ENCODE measurements at regions not wholly inside any gene's neighbourhood (a gene's known extent, or its start where the extent isn't known, plus 50 kb on each side); places are given as distances from the start of the nearest gene placed in this dataset.

DNA sequence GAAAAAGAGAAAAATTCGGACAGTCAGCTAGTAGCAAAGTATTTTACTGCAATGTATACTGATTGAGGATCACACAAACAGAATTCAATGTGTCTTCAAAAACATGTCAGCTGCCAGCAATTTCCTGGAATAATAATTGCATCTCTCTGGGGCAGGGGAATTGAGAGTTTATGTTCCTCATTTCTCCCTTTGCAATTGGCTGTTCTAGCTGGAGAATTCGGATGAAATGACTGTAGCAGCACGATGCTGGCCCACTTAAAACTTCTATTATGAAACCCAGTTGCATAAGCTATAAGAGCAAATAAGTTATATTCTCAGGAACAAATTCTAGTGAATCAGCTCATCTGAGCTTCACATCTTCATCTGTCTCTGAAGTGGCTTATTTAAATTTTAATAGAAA, 99.9 kb upstream of the CPEB2 start (continued):
- TF ChIP-seq, protein P1, sequence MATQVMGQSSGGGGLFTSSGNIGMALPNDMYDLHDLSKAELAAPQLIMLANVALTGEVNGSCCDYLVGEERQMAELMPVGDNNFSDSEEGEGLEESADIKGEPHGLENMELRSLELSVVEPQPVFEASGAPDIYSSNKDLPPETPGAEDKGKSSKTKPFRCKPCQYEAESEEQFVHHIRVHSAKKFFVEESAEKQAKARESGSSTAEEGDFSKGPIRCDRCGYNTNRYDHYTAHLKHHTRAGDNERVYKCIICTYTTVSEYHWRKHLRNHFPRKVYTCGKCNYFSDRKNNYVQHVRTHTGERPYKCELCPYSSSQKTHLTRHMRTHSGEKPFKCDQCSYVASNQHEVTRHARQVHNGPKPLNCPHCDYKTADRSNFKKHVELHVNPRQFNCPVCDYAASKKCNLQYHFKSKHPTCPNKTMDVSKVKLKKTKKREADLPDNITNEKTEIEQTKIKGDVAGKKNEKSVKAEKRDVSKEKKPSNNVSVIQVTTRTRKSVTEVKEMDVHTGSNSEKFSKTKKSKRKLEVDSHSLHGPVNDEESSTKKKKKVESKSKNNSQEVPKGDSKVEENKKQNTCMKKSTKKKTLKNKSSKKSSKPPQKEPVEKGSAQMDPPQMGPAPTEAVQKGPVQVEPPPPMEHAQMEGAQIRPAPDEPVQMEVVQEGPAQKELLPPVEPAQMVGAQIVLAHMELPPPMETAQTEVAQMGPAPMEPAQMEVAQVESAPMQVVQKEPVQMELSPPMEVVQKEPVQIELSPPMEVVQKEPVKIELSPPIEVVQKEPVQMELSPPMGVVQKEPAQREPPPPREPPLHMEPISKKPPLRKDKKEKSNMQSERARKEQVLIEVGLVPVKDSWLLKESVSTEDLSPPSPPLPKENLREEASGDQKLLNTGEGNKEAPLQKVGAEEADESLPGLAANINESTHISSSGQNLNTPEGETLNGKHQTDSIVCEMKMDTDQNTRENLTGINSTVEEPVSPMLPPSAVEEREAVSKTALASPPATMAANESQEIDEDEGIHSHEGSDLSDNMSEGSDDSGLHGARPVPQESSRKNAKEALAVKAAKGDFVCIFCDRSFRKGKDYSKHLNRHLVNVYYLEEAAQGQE (IDR thresholded peaks at IDR 0.05; ENCODE audit: unreplicated experiment): no peak
- TF ChIP-seq JUNB (IDR thresholded peaks at IDR 0.05; ENCODE audit: unreplicated experiment): no peak
- no peak for TF ChIP-seq NANOG (IDR thresholded peaks at IDR 0.05; ENCODE audit: borderline replicate concordance)
- no peak for TF ChIP-seq ZNF114 (CRISPR knock-in tag; IDR thresholded peaks at IDR 0.05)
- TF ChIP-seq STAT1 (IDR thresholded peaks at IDR 0.05; ENCODE audit: unreplicated experiment): no peak
- no peak for TF ChIP-seq EZH2 (IDR thresholded peaks at IDR 0.05; ENCODE audit: low read depth, unreplicated experiment)
- TF ChIP-seq POLR2AphosphoS5 (IDR thresholded peaks at IDR 0.05; ENCODE audit: low read depth): no peak
- TF ChIP-seq, protein P2, sequence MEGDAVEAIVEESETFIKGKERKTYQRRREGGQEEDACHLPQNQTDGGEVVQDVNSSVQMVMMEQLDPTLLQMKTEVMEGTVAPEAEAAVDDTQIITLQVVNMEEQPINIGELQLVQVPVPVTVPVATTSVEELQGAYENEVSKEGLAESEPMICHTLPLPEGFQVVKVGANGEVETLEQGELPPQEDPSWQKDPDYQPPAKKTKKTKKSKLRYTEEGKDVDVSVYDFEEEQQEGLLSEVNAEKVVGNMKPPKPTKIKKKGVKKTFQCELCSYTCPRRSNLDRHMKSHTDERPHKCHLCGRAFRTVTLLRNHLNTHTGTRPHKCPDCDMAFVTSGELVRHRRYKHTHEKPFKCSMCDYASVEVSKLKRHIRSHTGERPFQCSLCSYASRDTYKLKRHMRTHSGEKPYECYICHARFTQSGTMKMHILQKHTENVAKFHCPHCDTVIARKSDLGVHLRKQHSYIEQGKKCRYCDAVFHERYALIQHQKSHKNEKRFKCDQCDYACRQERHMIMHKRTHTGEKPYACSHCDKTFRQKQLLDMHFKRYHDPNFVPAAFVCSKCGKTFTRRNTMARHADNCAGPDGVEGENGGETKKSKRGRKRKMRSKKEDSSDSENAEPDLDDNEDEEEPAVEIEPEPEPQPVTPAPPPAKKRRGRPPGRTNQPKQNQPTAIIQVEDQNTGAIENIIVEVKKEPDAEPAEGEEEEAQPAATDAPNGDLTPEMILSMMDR (conservative IDR thresholded peaks at IDR 0.05; ENCODE audit: low read depth in 2 of 2): no peak
- no peak for TF ChIP-seq ZNF331 (CRISPR knock-in tag; IDR thresholded peaks at IDR 0.05; ENCODE audit: low read depth)

GRCh38 chr4:14903321-14903720, 99.0 kb upstream of the CPEB2 start:
- H3K27me3 Mint-ChIP-seq (ENCODE audit: insufficient read depth, low read depth, poor library complexity): no peaks in the 10 kb centered on the region
- TF ChIP-seq NANOG (IDR thresholded peaks at IDR 0.05; ENCODE audit: borderline replicate concordance) (no peak), ZNF462 (CRISPR knock-in tag; IDR thresholded peaks at IDR 0.05) (no peak), ETS1 (IDR thresholded peaks at IDR 0.05) (no peak)

More at GRCh38 chr4:14903321-14903720, 99.0 kb upstream of the CPEB2 start:
- Histone ChIP-seq H3K4me3 (no peak overlapping the region), H3K27ac (ENCODE audit: low read depth) (no peak overlapping the region), H2AFZ (peak overlapping the region; percentile 80; the same call in 1 of the 2 replicates), H3K27me3 (ENCODE audit: insufficient read depth) (no peaks in the 10 kb centered on the region), H3K4me1 (ENCODE audit: insufficient read depth) (peaks cover 4% of the 10 kb centered on the region; the same call in 1 of the 2 replicates), H3F3A (replicated peaks; ENCODE audit: low read depth) (no peaks in the 10 kb centered on the region), H4K20me1 (replicated peaks; ENCODE audit: insufficient read depth) (no peaks in the 10 kb centered on the region), H3K9me2 (ENCODE audit: insufficient read depth) (0 out of 2 replicates have a peak, but pooled peaks cover 2% of the 10 kb centered on the region), H3K36me3 (ENCODE audit: insufficient read depth) (no peaks in the 10 kb centered on the region), H3K4me2 (no peak overlapping the region), H3K79me2 (replicated peaks; ENCODE audit: insufficient read depth) (no peaks in the 10 kb centered on the region)
- Mint-ChIP-seq H3K4me1 (peaks cover 9% of the 10 kb centered on the region), H3K36me3 (ENCODE audit: low read depth) (no peaks in the 10 kb centered on the region), H3K9me3 (no peaks in the 10 kb centered on the region), H3K4me3 (no peak overlapping the region), H3K27ac (no peak overlapping the region)
- ATAC-seq: no peak
- no peak for DNase-seq (ENCODE audit: low spot score)

Data from GM23338 (cell line).